Panc1 (cell line): ENCODE measurements at regions not wholly inside any gene's neighbourhood (a gene's known extent, or its start where the extent isn't known, plus 50 kb on each side); places are given as distances from the start of the nearest gene placed in this dataset.

Experiments used
- POLR2AphosphoS5 ChIP-seq: IDR thresholded peaks from 2 replicates; pipeline ENCODE4 v1.6.1; 2012; ENCODE audit warnings: mild to moderate bottlenecking, low read depth, low read length, moderate library complexity
- SIN3A ChIP-seq: IDR thresholded peaks from 2 replicates; pipeline ENCODE4 v1.6.1; 2012; ENCODE audit warnings: low read depth, mild to moderate bottlenecking, low read length, moderate library complexity, borderline replicate concordance; ENCODE audit not compliant: insufficient read depth
- TF ChIP-seq, protein P1 (sequence below): fragments of 450-650 bp; IDR thresholded peaks from 2 replicates; pipeline ENCODE4 v1.5.1; 2017; ENCODE audit warnings: mild to moderate bottlenecking

DNA sequence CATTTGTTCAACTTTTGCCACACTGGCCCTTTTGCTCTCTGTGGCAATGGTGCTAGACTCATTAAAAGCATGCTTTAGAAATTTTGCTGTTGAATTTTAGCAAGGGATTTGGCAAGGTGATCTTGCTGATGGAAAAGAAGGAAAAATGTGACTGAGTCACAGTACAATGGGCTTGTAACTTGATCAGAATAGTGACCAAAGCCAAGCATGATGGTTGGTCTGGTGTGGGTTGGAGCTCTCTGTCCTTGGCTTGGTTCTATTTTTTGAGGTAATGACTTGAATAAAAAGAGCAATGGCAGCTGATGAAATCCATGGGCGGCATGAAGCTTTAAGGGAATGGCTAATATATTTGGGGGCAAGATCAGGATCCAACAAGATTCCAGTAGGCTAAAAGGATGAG, 114.4 kb upstream of the ZNF366 start:
- TF ChIP-seq, protein P1, sequence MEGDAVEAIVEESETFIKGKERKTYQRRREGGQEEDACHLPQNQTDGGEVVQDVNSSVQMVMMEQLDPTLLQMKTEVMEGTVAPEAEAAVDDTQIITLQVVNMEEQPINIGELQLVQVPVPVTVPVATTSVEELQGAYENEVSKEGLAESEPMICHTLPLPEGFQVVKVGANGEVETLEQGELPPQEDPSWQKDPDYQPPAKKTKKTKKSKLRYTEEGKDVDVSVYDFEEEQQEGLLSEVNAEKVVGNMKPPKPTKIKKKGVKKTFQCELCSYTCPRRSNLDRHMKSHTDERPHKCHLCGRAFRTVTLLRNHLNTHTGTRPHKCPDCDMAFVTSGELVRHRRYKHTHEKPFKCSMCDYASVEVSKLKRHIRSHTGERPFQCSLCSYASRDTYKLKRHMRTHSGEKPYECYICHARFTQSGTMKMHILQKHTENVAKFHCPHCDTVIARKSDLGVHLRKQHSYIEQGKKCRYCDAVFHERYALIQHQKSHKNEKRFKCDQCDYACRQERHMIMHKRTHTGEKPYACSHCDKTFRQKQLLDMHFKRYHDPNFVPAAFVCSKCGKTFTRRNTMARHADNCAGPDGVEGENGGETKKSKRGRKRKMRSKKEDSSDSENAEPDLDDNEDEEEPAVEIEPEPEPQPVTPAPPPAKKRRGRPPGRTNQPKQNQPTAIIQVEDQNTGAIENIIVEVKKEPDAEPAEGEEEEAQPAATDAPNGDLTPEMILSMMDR, result no peak
- TF ChIP-seq SIN3A (no peak), POLR2AphosphoS5 (no peak)
